Astrocyte (in vitro differentiated cells and primary cell): ENCODE measurements at regions not wholly inside any gene's neighbourhood (a gene's known extent, or its start where the extent isn't known, plus 50 kb on each side); places are given as distances from the start of the nearest gene placed in this dataset.

Experiments
- DNase-seq: peaks from one replicate; pipeline ENCODE4 v3.0.0-alpha.2; 2010; ENCODE audit warnings: low read depth
- FAIRE-seq: peaks from 2 replicates; lab custom pipeline; 2011; peaks lifted over from hg19 to GRCh38; lab: Jason Lieb, UNC
- H2AFZ ChIP-seq: 2 replicates; pipeline ENCODE4 v1.6.0; 2012; ENCODE audit warnings: low read depth, low read length, inconsistent platforms
- H3K27ac ChIP-seq: 2 replicates; pipeline ENCODE4 v1.5.1; 2011; ENCODE audit warnings: low read depth, low read length, inconsistent platforms
- H3K27me3 ChIP-seq: 2 replicates; pipeline ENCODE4 v1.6.0; 2011; ENCODE audit warnings: low read length, inconsistent platforms; ENCODE audit not compliant: insufficient read depth
- H3K36me3 ChIP-seq: 2 replicates; pipeline ENCODE4 v1.5.1; 2011; ENCODE audit warnings: low read length, inconsistent platforms; ENCODE audit not compliant: insufficient read depth
- H3K4me1 ChIP-seq: 2 replicates; pipeline ENCODE4 v1.5.1; 2011; ENCODE audit warnings: low read length, inconsistent platforms; ENCODE audit not compliant: insufficient read depth
- H3K4me2 ChIP-seq: 2 replicates; pipeline ENCODE4 v1.6.0; 2012; ENCODE audit warnings: low read length, inconsistent platforms
- H3K4me3 ChIP-seq: 2 replicates; pipeline ENCODE4 v1.5.1; 2011; ENCODE audit warnings: low read depth, mild to moderate bottlenecking, low read length, inconsistent platforms; ENCODE audit not compliant: insufficient read depth
- H3K79me2 ChIP-seq: 2 replicates; pipeline ENCODE4 v1.6.0; 2012; ENCODE audit warnings: mild to moderate bottlenecking, low read length, inconsistent platforms; ENCODE audit not compliant: insufficient read depth
- H3K9ac ChIP-seq: 2 replicates; pipeline ENCODE4 v1.6.0; 2012; ENCODE audit warnings: mild to moderate bottlenecking, low read length, inconsistent platforms
- H3K9me3 ChIP-seq: 2 replicates; pipeline ENCODE4 v1.5.1; 2012; ENCODE audit warnings: low read depth, mild to moderate bottlenecking, low read length, inconsistent platforms; ENCODE audit not compliant: insufficient read depth
- H4K20me1 ChIP-seq: 2 replicates; pipeline ENCODE4 v1.6.0; 2012; ENCODE audit warnings: low read length, inconsistent platforms; ENCODE audit not compliant: insufficient read depth
- H3K27ac Mint-ChIP-seq: one replicate; pipeline ENCODE4 v1.8.0; 2021; ENCODE audit warnings: mild to moderate bottlenecking, mixed read lengths; ENCODE audit not compliant: unreplicated experiment
- H3K27me3 Mint-ChIP-seq: one replicate; pipeline ENCODE4 v1.8.0; 2021; ENCODE audit warnings: low read depth, mixed read lengths; ENCODE audit not compliant: unreplicated experiment
- H3K36me3 Mint-ChIP-seq: one replicate; pipeline ENCODE4 v1.8.0; 2021; ENCODE audit warnings: low read depth, mixed read lengths; ENCODE audit not compliant: unreplicated experiment
- H3K4me1 Mint-ChIP-seq: one replicate; pipeline ENCODE4 v1.8.0; 2021; ENCODE audit warnings: low read depth, mixed read lengths; ENCODE audit not compliant: unreplicated experiment
- H3K4me3 Mint-ChIP-seq: one replicate; pipeline ENCODE4 v1.8.0; 2021; ENCODE audit warnings: mild to moderate bottlenecking, moderate library complexity, mixed read lengths; ENCODE audit not compliant: unreplicated experiment
- H3K9me3 Mint-ChIP-seq: one replicate; pipeline ENCODE4 v1.8.0; 2021; ENCODE audit warnings: mild to moderate bottlenecking, mixed read lengths; ENCODE audit not compliant: unreplicated experiment
- EZH2 ChIP-seq: IDR thresholded peaks from 2 replicates; pipeline ENCODE4 v1.6.1; 2012; ENCODE audit warnings: mild to moderate bottlenecking, low read length, inconsistent platforms; ENCODE audit not compliant: insufficient read depth
- TF ChIP-seq, protein P1 (sequence below): IDR thresholded peaks from 2 replicates; pipeline ENCODE4 v1.5.1; 2011; ENCODE audit warnings: low read depth, mild to moderate bottlenecking, inconsistent platforms, low read length, moderate library complexity; ENCODE audit not compliant: insufficient read depth

DNA sequence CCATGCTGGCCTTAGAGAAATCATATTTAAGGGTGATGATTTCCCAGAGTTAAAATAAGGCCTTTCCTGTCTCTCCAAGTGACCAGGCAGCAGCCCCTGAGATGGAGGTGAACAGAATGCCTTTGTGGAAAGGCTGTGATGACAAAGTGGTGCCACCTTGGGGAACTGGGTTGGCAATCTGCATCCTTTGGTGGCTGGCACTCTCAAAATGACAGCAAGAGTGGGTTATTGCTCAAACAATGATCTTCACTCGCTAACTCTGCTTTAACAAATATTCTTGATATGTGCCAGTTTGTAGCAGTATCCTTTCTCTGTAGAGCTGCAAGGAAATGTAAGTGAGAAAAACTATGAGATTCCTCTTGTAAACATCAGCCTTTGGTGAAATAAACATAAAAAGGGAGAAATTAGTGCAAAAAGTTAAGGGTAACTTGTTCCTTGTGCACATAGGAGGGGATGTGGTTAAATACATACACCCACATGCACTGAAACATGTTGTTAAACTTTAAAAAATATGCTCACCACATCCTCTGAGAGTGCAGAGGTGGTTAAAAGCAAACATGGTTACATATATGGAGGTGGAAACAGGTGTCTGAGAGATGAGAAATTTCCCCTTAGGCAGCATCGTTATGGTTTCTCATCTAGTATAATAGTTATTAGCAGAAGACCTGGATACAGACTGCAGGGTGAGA is 373.4 kb upstream of the CTNND2 start:
- no peak overlapping the region for H3K4me3 Mint-ChIP-seq
- no peaks in the 10 kb centered on the region for H3K36me3 ChIP-seq
- no peaks in the 10 kb centered on the region for H3K4me1 Mint-ChIP-seq
- H3K27ac ChIP-seq = no peak overlapping the region
- no peaks in the 10 kb centered on the region for H3K27me3 ChIP-seq
- H3K9me3 ChIP-seq = no peaks in the 10 kb centered on the region
- FAIRE-seq = no peak
- no peaks in the 10 kb centered on the region for H3K9me3 Mint-ChIP-seq
- H3K27ac Mint-ChIP-seq = no peak overlapping the region
- TF ChIP-seq, protein P1, sequence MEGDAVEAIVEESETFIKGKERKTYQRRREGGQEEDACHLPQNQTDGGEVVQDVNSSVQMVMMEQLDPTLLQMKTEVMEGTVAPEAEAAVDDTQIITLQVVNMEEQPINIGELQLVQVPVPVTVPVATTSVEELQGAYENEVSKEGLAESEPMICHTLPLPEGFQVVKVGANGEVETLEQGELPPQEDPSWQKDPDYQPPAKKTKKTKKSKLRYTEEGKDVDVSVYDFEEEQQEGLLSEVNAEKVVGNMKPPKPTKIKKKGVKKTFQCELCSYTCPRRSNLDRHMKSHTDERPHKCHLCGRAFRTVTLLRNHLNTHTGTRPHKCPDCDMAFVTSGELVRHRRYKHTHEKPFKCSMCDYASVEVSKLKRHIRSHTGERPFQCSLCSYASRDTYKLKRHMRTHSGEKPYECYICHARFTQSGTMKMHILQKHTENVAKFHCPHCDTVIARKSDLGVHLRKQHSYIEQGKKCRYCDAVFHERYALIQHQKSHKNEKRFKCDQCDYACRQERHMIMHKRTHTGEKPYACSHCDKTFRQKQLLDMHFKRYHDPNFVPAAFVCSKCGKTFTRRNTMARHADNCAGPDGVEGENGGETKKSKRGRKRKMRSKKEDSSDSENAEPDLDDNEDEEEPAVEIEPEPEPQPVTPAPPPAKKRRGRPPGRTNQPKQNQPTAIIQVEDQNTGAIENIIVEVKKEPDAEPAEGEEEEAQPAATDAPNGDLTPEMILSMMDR = no peak
- TF ChIP-seq EZH2 = no peak
- H3K4me3 ChIP-seq = no peak overlapping the region
- no peaks in the 10 kb centered on the region for H3K79me2 ChIP-seq
- no peak overlapping the region for H3K9ac ChIP-seq
- no peaks in the 10 kb centered on the region for H3K4me1 ChIP-seq
- H3K36me3 Mint-ChIP-seq = no peaks in the 10 kb centered on the region
- no peak for DNase-seq
- H4K20me1 ChIP-seq = no peaks in the 10 kb centered on the region
- no peak overlapping the region for H2AFZ ChIP-seq
- no peak overlapping the region for H3K4me2 ChIP-seq
- no peaks in the 10 kb centered on the region for H3K27me3 Mint-ChIP-seq

DNA sequence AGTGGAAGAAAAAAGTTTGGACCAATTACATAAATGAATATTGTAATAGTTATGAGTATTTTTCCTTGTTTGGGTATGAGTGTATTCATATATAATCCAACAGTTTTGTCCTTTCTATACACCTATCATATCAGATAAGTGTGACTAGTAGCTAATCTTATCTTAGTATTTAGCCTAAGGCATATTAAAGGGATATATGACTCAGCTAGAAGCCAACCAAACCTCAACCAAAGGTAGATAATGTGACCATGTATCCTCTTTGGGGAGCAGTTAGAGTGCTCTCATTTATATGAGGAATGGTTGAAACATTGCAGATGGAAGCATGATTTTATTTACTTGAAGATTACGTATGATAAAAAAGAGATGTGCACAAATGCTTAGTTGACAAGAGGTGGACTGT is 370.0 kb upstream of the CTNND2 start:
- Histone ChIP-seq H2AFZ (no peak overlapping the region), H4K20me1 (no peaks in the 10 kb centered on the region), H3K9ac (no peak overlapping the region), H3K4me2 (no peak overlapping the region), H3K27ac (no peak overlapping the region), H3K36me3 (no peaks in the 10 kb centered on the region), H3K4me1 (no peaks in the 10 kb centered on the region), H3K4me3 (no peak overlapping the region), H3K9me3 (no peaks in the 10 kb centered on the region), H3K27me3 (no peaks in the 10 kb centered on the region), H3K79me2 (no peaks in the 10 kb centered on the region)
- H3K27me3 Mint-ChIP-seq = no peaks in the 10 kb centered on the region
- H3K27ac Mint-ChIP-seq = no peak overlapping the region
- H3K4me3 Mint-ChIP-seq = no peak overlapping the region
- FAIRE-seq = no peak
- DNase-seq = no peak
- no peaks in the 10 kb centered on the region for H3K36me3 Mint-ChIP-seq
- H3K4me1 Mint-ChIP-seq = no peaks in the 10 kb centered on the region
- no peak for TF ChIP-seq EZH2
- TF ChIP-seq, protein P1 = no peak
- H3K9me3 Mint-ChIP-seq = no peaks in the 10 kb centered on the region

DNA sequence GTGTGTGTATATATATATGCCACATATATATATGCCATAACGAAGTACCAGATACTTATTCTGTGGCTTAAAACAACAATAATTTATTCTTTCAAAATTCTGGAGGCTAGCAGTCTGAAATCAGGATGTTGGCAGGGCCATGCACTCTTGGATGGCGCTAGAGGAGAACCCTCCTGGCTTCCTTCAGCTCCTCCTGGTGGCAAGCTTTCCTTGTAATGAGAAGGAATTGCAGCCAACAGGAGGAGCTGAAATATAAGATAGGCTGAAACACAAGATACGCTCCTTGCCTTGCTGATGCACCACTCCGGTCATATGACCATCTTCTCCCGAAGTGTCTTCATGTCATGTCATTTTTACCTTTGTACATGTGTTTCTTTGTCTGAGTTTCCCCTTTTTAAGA is 368.1 kb upstream of the CTNND2 start:
- Histone ChIP-seq H3K36me3 (no peaks in the 10 kb centered on the region), H3K4me2 (no peak overlapping the region), H4K20me1 (no peaks in the 10 kb centered on the region), H3K27me3 (no peaks in the 10 kb centered on the region), H3K27ac (no peak overlapping the region), H3K9me3 (no peaks in the 10 kb centered on the region), H3K4me3 (no peak overlapping the region), H2AFZ (no peak overlapping the region), H3K9ac (no peak overlapping the region), H3K4me1 (no peaks in the 10 kb centered on the region), H3K79me2 (no peaks in the 10 kb centered on the region)
- Mint-ChIP-seq H3K4me1 (no peaks in the 10 kb centered on the region), H3K9me3 (no peaks in the 10 kb centered on the region), H3K4me3 (no peak overlapping the region), H3K27me3 (no peaks in the 10 kb centered on the region), H3K27ac (no peak overlapping the region), H3K36me3 (no peaks in the 10 kb centered on the region)
- no peak for DNase-seq
- TF ChIP-seq, protein P1 = no peak
- no peak for TF ChIP-seq EZH2
- no peak for FAIRE-seq
